Activated naive CD4-positive, alpha-beta T cell treated with anti-CD3 and anti-CD28 coated beads for 36 hours (primary cell): ENCODE measurements at regions not wholly inside any gene's neighbourhood (a gene's known extent, or its start where the extent isn't known, plus 50 kb on each side); places are given as distances from the start of the nearest gene placed in this dataset.

Experiments used
- CTCF ChIA-PET: fragments of 350-600 bp; sonication (Branson Sonifier 250); formaldehyde crosslinking; loops from one replicate; lab custom pipeline; 2021; ENCODE audit warnings: antibody characterized with exemption; lab: Charles Lee
- DNase-seq: peaks from one replicate; pipeline ENCODE4 v3.0.0-alpha.2; 2020
- H3K27ac Mint-ChIP-seq: one replicate; pipeline ENCODE4 v1.8.0; 2021; ENCODE audit warnings: mild to moderate bottlenecking, mixed read lengths
- H3K27me3 Mint-ChIP-seq: one replicate; pipeline ENCODE4 v1.8.0; 2021; ENCODE audit warnings: low read depth, mixed read lengths
- H3K36me3 Mint-ChIP-seq: one replicate; pipeline ENCODE4 v1.8.0; 2021; ENCODE audit warnings: low read depth, mixed read lengths
- H3K4me1 Mint-ChIP-seq: one replicate; pipeline ENCODE4 v1.8.0; 2021; ENCODE audit warnings: low read depth, mixed read lengths
- H3K4me3 Mint-ChIP-seq: one replicate; pipeline ENCODE4 v1.8.0; 2021; ENCODE audit warnings: mild to moderate bottlenecking, moderate library complexity, mixed read lengths
- H3K9me3 Mint-ChIP-seq: one replicate; pipeline ENCODE4 v1.8.0; 2021; ENCODE audit warnings: mixed read lengths
- intact Hi-C: fragments of 100-400 bp; cut with micrococcal nuclease; formaldehyde crosslinking; loops from one replicate; pipeline ENCODE4 v1.15.1; 2023

DNA sequence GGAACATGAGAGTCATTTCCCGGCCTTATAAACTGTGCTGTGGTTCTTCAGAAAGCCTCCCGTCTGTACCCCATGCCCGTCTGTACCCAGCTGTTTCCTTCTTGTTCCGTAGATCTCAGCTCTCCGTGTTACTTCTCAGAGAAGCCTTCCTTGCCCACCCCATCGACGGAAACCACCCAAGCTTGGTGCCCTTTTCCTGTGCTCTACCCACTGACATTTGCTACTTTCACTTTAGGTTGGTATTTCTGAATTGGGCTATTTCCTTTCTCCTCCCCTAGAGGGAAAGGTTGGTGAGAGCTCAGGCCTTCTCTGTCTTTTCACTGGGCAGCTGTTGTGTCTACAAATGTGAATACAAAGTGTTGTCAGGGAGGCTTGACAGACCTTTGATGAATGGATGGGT lies 764.5 kb upstream of the ADAMTS16 start:
- no peaks in the 10 kb centered on the region for H3K27me3 Mint-ChIP-seq
- no peaks in the 10 kb centered on the region for H3K4me1 Mint-ChIP-seq
- CTCF ChIA-PET = no interaction called here
- H3K27ac Mint-ChIP-seq = no peak overlapping the region
- H3K9me3 Mint-ChIP-seq = peaks cover 3% of the 10 kb centered on the region
- DNase-seq = no peak
- H3K4me3 Mint-ChIP-seq = no peak overlapping the region
- no peaks in the 10 kb centered on the region for H3K36me3 Mint-ChIP-seq
- intact Hi-C loops = no loop called here

DNA sequence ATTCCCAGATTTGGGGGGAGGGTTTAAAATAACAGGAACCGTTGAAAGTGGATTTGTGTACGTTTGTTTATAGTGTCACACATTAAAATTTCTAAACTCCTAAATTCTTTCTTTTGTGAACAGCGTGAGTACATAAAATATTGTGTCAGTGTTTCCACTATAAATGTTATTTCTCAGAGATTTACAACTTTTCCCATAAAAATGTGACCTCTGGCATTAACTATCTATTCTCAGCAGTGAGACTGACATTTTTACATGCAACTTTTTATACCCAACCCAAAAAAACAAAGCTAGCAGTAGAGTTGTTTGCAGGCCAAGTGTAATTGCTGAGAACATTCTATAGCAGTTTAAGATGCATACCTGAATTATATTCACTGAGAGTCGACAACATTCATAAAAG lies 757.0 kb upstream of the ADAMTS16 start:
- H3K36me3 Mint-ChIP-seq = no peaks in the 10 kb centered on the region
- CTCF ChIA-PET = no interaction called here
- no peaks in the 10 kb centered on the region for H3K4me1 Mint-ChIP-seq
- no peaks in the 10 kb centered on the region for H3K27me3 Mint-ChIP-seq
- intact Hi-C loops = no loop called here
- DNase-seq = no peak
- H3K9me3 Mint-ChIP-seq = peaks cover 3% of the 10 kb centered on the region
- no peak overlapping the region for H3K27ac Mint-ChIP-seq
- H3K4me3 Mint-ChIP-seq = no peak overlapping the region

DNA sequence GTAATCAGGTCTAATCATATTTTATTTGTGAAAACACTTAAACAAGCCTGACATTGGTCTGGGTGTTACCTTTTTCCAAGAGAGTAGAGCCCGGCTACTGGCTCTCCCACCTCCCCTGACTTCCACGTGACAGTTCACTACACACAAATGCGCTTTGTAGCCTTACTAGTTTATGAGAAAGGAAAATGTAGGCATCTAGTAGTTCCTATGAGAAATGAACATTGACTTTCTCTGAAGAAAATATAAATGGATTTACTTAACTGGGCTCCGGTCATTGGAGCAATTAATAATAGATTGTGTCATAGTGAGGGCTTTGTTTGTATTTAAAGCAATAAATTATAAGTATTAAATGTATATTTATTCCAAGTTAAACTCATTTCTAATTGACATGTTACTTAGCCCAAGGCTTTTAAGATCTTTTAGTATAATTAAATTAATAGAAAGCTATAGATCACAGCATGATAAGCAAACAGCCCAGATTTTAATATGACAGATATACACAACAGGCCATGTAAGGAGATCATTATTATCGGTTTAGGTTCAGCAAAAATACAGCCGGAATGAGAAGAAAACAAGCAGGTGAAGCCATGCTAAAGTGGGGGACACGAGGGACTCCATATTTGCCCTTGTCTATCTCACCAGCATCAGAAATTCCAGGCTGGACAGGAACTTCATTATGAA lies 756.5 kb upstream of the ADAMTS16 start:
- no peaks in the 10 kb centered on the region for H3K36me3 Mint-ChIP-seq
- no peaks in the 10 kb centered on the region for H3K4me1 Mint-ChIP-seq
- CTCF ChIA-PET = no interaction called here
- no peak overlapping the region for H3K4me3 Mint-ChIP-seq
- H3K9me3 Mint-ChIP-seq = peaks cover 3% of the 10 kb centered on the region
- H3K27me3 Mint-ChIP-seq = no peaks in the 10 kb centered on the region
- no peak for DNase-seq
- no peak overlapping the region for H3K27ac Mint-ChIP-seq
- intact Hi-C loops = no loop called here

DNA sequence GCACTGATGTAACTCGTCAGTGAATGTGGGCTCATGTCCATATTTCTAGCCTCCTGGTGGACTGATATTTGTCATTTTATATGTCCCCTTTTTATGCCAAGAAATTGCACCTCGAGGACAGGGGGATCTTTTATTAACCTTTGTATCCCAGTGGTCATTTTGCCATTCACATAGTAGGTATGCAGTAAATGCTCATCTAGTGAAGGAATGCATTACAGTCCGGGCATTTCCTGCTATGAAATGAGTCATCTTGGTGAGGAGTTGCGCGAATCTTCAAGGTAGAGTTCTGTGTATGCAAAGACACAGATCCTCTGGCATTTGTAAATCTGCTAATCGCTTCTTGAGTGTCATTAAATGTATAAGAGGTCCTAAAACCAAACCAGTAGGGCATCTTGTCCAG lies 755.5 kb upstream of the ADAMTS16 start:
- intact Hi-C loops = no loop called here
- CTCF ChIA-PET = no interaction called here
- DNase-seq = no peak
- no peaks in the 10 kb centered on the region for H3K4me1 Mint-ChIP-seq
- H3K36me3 Mint-ChIP-seq = no peaks in the 10 kb centered on the region
- H3K27ac Mint-ChIP-seq = no peak overlapping the region
- H3K4me3 Mint-ChIP-seq = no peak overlapping the region
- no peaks in the 10 kb centered on the region for H3K27me3 Mint-ChIP-seq
- no peaks in the 10 kb centered on the region for H3K9me3 Mint-ChIP-seq

DNA sequence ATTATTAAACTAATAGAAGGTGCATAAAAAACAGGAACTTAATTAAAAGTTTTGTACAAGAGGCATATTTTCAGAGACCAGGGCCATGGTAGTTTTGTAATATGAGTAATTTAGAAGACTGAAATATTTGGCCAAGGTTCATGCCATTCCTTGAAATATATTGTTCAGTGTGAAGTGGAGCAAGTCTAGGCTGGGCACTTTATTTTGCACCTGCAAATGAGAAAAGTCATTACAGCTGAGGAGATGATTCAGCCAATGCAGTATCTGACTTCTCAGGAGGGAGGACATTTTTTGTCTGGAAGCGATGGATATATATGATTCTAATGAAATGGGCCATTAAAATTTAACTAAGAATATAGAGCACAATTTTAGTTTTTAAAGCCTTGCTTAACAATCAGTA lies 754.0 kb upstream of the ADAMTS16 start:
- H3K27me3 Mint-ChIP-seq = no peaks in the 10 kb centered on the region
- H3K27ac Mint-ChIP-seq = no peak overlapping the region
- H3K9me3 Mint-ChIP-seq = no peaks in the 10 kb centered on the region
- no peak for DNase-seq
- no peaks in the 10 kb centered on the region for H3K36me3 Mint-ChIP-seq
- no peaks in the 10 kb centered on the region for H3K4me1 Mint-ChIP-seq
- intact Hi-C loops = no loop called here
- no peak overlapping the region for H3K4me3 Mint-ChIP-seq
- CTCF ChIA-PET = no interaction called here

DNA sequence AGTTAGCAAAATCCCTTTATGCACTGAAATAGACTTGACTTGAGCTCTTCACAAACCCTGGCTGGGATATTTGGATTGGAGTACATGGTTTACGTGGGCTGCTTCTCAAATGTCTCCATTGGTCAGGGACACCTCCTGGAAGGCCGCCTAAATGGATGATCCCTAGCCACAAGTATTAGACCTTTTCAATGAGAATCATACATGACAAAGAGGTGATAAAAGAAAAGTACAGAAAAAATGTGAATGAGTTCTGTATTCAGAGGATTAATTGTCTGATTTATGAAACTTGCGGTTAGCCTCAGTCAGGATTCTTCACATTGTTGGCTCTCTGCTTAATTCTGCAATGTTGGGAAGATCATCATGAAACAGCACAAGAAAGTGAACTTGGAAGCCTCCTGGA lies 752.8 kb upstream of the ADAMTS16 start:
- Mint-ChIP-seq H3K27ac (no peak overlapping the region), H3K4me1 (no peaks in the 10 kb centered on the region), H3K4me3 (no peak overlapping the region), H3K27me3 (no peaks in the 10 kb centered on the region), H3K9me3 (no peaks in the 10 kb centered on the region), H3K36me3 (no peaks in the 10 kb centered on the region)
- CTCF ChIA-PET = no interaction called here
- no peak for DNase-seq
- intact Hi-C loops = no loop called here

DNA sequence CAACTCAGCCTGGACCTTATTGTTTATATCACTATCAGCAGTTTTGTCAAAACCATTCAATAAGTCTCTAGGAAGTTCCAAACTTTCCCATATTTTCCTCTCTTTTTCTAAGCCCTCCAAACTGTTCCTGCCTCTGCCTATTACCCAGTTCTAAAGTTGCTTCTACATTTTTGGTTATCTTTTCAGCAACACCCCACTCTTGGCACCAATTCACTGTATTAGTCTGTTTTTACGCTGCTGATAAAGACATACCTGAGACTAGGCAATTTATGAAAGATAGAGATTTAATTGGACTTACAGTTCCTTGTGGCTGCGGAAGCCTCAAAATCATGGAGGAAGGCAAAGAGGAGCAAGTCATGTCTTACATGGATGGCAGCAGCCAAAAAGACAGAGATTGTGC lies 744.4 kb upstream of the ADAMTS16 start:
- CTCF ChIA-PET = no interaction called here
- H3K9me3 Mint-ChIP-seq = peaks cover 18% of the 10 kb centered on the region
- intact Hi-C loops = no loop called here
- H3K4me1 Mint-ChIP-seq = no peaks in the 10 kb centered on the region
- DNase-seq = no peak
- no peak overlapping the region for H3K4me3 Mint-ChIP-seq
- no peaks in the 10 kb centered on the region for H3K27me3 Mint-ChIP-seq
- no peak overlapping the region for H3K27ac Mint-ChIP-seq
- no peaks in the 10 kb centered on the region for H3K36me3 Mint-ChIP-seq

DNA sequence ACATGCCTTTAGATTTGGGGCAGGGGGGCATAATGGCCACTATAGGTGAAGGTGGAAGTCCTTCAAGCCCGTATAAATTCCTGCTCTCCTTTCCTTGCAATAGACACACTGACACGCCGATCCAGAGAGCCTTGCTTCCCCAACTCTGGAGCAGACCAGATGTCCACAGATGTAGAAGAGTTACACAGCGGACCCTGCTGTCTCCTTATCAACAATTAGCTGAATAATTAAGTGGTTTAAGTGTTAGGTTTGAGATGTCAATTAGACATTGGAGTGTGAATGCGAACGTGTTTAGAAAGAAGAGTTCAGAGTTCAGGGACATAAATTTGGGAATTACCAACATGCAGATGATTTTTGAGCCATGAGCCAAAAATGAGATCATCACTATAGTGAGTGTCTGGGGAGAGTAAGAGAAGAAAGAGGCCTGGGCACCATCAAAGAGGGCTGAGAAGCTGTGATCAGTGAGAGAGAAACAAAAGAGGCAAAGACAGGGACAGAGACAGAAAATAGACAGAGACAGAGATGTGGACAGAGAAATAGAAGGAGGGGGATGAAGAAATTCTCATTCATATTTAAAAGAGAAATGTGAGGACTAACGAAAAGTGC lies 734.4 kb upstream of the ADAMTS16 start:
- CTCF ChIA-PET = no interaction called here
- H3K4me1 Mint-ChIP-seq = no peaks in the 10 kb centered on the region
- no peaks in the 10 kb centered on the region for H3K36me3 Mint-ChIP-seq
- no peak overlapping the region for H3K4me3 Mint-ChIP-seq
- H3K27me3 Mint-ChIP-seq = peaks cover 3% of the 10 kb centered on the region
- H3K27ac Mint-ChIP-seq = no peak overlapping the region
- H3K9me3 Mint-ChIP-seq = no peaks in the 10 kb centered on the region
- no peak for DNase-seq
- intact Hi-C loops = no loop called here

DNA sequence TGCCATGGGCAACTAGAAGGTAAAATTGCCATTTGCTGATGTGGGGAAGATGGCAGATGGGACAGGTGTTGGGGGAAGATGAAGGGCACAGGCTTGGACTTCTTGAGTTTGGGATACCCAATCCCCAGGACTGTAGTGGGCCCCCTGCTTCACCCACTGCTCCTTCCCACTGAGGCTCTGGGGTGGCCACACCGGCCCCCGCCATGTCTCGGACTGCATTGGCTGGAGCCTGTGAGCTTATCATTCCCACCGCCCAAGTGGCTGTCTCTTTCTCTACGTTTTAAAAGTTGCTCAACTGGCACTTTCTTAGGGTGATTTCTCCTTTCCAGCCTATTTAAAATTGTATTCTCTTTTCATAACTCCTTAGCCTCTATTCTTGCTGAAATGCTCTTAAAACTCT lies 730.0 kb upstream of the ADAMTS16 start:
- Mint-ChIP-seq H3K36me3 (no peaks in the 10 kb centered on the region), H3K4me3 (no peak overlapping the region), H3K27ac (no peak overlapping the region), H3K9me3 (peaks cover 6% of the 10 kb centered on the region), H3K4me1 (no peaks in the 10 kb centered on the region), H3K27me3 (peaks cover 3% of the 10 kb centered on the region)
- DNase-seq = no peak
- intact Hi-C loops = no loop called here
- CTCF ChIA-PET = no interaction called here

DNA sequence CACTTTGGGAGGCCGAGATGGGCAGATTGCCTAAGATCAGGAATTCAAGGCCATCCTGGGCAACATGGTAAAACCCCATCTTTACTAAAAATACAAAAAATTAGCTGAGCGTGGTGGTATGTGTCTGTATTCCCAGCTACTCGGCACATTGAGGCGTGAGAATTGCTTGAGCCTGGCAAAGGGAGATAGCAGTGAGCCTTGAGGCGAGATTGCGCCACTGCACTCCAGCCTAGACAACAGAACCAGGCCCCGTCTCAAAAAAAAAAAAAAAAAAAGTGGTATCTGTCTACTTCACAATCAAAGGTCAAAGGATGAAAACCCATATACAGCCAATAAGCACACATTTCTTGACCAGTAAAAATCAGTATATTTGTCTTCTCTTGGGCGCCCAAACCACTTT lies 728.5 kb upstream of the ADAMTS16 start:
- Mint-ChIP-seq H3K36me3 (no peaks in the 10 kb centered on the region), H3K4me1 (no peaks in the 10 kb centered on the region), H3K27me3 (peaks cover 3% of the 10 kb centered on the region), H3K4me3 (no peak overlapping the region), H3K27ac (no peak overlapping the region), H3K9me3 (peaks cover 9% of the 10 kb centered on the region)
- DNase-seq = no peak
- intact Hi-C loops = no loop called here
- CTCF ChIA-PET = no interaction called here

DNA sequence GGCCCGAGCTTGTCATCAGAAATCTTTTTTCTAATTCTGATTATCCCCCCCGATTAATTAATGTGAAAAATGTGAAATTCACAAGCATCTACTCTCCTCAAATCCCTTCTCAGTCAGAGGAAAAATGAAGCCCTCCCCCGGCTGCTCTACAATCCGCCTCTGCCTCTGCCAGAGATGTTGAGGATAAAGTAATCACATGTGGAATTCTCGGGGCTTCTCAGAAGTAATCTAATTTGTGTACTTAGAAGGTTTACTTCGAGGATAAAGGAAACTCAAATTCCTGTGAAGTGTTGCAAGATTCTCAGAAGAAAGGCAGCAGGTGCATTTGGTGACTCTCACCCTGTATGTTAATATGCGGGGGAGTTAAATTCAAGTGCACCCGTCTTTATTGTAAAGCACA lies 726.1 kb upstream of the ADAMTS16 start:
- Mint-ChIP-seq H3K27me3 (peaks cover 2% of the 10 kb centered on the region), H3K27ac (no peak overlapping the region), H3K36me3 (no peaks in the 10 kb centered on the region), H3K4me3 (no peak overlapping the region), H3K4me1 (no peaks in the 10 kb centered on the region), H3K9me3 (peaks cover 9% of the 10 kb centered on the region)
- DNase-seq = no peak
- intact Hi-C loops = no loop called here
- CTCF ChIA-PET = no interaction called here

DNA sequence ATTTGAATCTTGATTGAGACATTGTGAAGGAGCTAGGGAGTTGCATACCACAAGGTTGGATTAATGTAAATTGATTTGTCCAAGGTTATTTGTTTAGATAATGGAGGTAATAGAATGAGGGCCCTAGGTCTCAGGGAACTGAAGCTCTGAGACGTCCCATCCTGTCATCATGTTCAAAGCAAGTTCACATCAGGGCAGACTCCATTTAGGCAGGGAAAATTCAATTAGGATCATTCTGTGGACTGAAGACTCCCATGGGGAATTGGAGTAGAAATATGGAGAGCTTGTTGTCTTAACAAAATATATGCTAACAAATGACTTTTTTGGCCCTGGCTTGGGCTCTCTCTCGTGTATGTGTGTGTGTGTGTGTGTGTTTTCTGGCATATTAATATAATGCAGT lies 722.0 kb upstream of the ADAMTS16 start:
- Mint-ChIP-seq H3K36me3 (no peaks in the 10 kb centered on the region), H3K27me3 (no peaks in the 10 kb centered on the region), H3K4me1 (no peaks in the 10 kb centered on the region), H3K27ac (no peak overlapping the region), H3K4me3 (no peak overlapping the region), H3K9me3 (peaks cover 10% of the 10 kb centered on the region)
- CTCF ChIA-PET = no interaction called here
- intact Hi-C loops = no loop called here
- no peak for DNase-seq

DNA sequence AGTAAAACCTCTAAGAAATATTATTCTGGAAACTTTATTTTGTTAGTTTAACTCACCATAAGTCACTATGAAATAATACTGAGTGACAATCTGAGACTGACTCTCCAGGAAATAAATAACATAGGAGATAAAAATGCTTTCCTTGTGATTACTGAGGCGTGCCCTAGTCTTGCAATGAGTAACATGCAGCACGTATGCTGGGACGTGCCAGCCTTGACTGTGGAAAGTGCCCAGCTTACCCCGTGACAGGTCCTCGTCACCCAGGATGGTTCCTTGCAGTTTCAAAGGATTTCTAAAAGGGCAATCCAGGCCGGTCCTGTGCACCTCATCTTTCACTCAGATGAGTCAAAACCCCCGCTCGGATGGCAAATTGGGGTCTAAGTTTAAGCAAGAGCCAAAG lies 720.8 kb upstream of the ADAMTS16 start:
- Mint-ChIP-seq H3K27me3 (no peaks in the 10 kb centered on the region), H3K4me1 (no peaks in the 10 kb centered on the region), H3K9me3 (peaks cover 12% of the 10 kb centered on the region), H3K36me3 (no peaks in the 10 kb centered on the region), H3K27ac (no peak overlapping the region), H3K4me3 (no peak overlapping the region)
- intact Hi-C loops = no loop called here
- CTCF ChIA-PET = no interaction called here
- no peak for DNase-seq
